ENCODE measurements at regions not wholly inside any gene's neighbourhood (a gene's known extent, or its start where the extent isn't known, plus 50 kb on each side); places are given as distances from the start of the nearest gene placed in this dataset.

DNA sequence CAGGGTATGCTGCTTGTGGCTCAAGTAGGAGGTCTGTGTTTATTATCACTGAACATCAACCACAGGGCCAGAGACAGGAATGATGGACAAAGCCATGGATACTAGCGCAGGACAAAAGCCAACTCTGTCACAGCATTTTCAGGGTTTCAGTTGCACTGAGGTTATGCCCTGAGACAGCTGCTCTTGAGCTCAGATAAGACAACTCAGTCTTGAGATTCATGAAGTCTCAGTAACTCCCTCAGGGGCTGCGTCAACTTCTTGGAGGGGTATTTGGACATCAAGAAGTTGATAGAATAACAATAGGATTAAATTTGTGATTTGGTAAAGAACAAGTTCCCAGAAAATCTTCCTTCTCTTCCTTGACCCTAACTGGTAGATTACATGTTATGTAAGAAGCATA, 287.0 kb upstream of the SLC14A2 start:
- FAIRE-seq (no peak), DNase-seq (ENCODE audit: insufficient read length, low spot score) (no peak)
- TF ChIP-seq, protein P1, sequence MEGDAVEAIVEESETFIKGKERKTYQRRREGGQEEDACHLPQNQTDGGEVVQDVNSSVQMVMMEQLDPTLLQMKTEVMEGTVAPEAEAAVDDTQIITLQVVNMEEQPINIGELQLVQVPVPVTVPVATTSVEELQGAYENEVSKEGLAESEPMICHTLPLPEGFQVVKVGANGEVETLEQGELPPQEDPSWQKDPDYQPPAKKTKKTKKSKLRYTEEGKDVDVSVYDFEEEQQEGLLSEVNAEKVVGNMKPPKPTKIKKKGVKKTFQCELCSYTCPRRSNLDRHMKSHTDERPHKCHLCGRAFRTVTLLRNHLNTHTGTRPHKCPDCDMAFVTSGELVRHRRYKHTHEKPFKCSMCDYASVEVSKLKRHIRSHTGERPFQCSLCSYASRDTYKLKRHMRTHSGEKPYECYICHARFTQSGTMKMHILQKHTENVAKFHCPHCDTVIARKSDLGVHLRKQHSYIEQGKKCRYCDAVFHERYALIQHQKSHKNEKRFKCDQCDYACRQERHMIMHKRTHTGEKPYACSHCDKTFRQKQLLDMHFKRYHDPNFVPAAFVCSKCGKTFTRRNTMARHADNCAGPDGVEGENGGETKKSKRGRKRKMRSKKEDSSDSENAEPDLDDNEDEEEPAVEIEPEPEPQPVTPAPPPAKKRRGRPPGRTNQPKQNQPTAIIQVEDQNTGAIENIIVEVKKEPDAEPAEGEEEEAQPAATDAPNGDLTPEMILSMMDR (IDR thresholded peaks at IDR 0.05; ENCODE audit: insufficient read depth, missing control alignments): no peak

DNA sequence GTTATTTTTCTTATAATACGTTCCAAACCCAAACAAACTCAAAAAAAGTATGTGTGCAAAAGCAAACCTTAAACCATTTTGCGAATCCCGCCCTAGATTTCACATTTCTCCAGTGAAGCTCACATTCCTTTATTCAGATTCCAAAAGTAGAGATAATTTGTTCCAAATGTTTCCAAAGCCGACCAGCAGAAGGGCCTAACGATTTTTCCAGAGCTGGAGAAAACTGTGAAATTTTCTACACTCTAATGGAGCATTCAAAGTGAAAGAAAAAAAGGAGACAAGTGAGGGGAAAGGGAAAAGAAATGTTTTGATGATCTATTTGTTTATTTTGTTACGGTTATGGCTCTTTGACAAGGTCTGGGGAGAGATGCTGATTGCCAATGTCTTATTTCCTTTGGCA, 286.5 kb upstream of the SLC14A2 start:
- FAIRE-seq: no peak

DNA sequence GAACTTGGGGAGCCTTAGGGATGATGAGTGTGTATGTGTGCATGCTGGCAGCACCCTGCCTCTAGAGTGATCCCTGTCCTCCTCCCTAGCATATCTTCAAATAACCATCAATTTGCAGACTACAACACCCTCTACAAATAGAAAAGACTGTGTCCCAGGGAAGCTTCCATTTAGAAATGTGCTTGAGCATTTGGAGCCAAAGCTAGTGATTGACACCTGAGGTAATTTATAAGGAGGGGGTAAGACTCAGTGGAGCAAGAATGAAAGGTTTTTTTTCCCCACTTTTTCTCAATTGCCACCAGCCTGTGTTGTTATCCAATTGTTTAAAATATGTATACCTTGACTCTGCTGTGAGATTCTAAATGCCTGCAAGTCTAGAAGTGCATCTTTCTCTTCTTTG, 286.0 kb upstream of the SLC14A2 start:
- FAIRE-seq: no peak
- TF ChIP-seq, protein P1 (IDR thresholded peaks at IDR 0.05; ENCODE audit: insufficient read depth, missing control alignments): no peak

More for the DNA sequence above, 286.5 kb upstream of the SLC14A2 start:
- no peak for DNase-seq (ENCODE audit: insufficient read length, low spot score)
- TF ChIP-seq, protein P1 (IDR thresholded peaks at IDR 0.05; ENCODE audit: insufficient read depth, missing control alignments): no peak

DNA sequence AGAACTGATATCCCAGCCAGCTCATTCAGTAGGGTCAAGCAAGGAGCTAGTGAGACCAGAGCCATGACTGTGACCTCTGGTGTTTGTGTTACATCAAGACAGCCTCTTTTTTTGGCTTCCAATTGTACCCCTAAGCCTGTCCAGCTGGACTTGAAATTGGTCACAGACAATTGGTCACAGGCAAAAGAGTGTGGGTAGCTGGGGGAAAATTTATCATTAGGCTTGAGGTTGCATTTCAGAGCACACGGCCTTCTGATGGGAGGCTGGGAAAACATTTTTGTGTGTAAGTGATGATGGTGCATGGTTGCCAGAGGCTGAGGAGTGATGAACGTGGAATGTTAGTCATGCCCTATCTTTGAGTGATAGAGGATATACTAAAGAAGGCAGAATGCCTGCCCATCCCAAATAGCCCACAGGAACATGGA, 285.1 kb upstream of the SLC14A2 start:
- TF ChIP-seq, protein P1 (IDR thresholded peaks at IDR 0.05; ENCODE audit: insufficient read depth, missing control alignments): no peak
- DNase-seq (ENCODE audit: insufficient read length, low spot score) (no peak), FAIRE-seq (no peak)

More for the DNA sequence above, 286.0 kb upstream of the SLC14A2 start:
- DNase-seq (ENCODE audit: insufficient read length, low spot score): no peak

DNA sequence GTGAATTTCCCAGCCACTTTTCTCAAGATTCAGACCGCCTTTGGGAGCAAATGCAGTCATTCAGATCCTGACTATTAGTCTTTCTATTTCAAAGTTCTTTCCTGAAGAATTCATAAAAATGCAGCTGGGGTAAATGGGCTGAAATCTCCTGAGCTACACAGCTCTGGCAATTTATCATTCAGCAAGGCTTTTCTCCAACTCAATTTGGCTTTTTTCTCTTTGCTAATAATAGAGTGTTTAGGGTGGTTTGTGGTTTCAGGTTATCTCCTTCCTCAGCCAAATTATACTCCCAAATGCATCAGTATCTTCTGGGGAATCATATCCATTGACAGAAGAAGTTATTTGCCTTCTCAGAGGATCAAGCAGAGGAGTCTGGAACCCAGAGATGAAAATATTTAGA, 282.4 kb upstream of the SLC14A2 start:
- TF ChIP-seq, protein P1 (IDR thresholded peaks at IDR 0.05; ENCODE audit: insufficient read depth, missing control alignments): no peak
- no peak for FAIRE-seq
- DNase-seq (ENCODE audit: insufficient read length, low spot score): no peak

DNA sequence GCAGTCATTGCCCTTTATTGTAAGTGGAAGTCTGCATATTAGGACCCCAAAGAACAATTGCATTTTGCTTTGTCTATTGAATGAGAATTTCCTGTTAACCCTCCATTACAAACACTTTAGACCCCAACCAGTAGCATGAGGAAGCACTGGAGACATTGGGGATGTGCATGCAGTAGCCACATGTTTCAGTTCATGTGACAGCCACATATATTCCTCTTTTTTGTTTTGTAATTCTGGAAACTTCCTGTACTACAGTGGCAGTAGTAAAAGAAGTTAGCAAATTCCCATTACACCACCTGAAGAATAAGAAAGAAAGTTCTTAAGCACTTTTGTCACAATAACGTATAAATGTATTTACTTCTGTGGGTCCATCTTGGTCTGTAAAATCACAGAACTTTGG, 281.1 kb upstream of the SLC14A2 start:
- no peak for DNase-seq (ENCODE audit: insufficient read length, low spot score)
- FAIRE-seq: no peak
- TF ChIP-seq, protein P1 (IDR thresholded peaks at IDR 0.05; ENCODE audit: insufficient read depth, missing control alignments): no peak

DNA sequence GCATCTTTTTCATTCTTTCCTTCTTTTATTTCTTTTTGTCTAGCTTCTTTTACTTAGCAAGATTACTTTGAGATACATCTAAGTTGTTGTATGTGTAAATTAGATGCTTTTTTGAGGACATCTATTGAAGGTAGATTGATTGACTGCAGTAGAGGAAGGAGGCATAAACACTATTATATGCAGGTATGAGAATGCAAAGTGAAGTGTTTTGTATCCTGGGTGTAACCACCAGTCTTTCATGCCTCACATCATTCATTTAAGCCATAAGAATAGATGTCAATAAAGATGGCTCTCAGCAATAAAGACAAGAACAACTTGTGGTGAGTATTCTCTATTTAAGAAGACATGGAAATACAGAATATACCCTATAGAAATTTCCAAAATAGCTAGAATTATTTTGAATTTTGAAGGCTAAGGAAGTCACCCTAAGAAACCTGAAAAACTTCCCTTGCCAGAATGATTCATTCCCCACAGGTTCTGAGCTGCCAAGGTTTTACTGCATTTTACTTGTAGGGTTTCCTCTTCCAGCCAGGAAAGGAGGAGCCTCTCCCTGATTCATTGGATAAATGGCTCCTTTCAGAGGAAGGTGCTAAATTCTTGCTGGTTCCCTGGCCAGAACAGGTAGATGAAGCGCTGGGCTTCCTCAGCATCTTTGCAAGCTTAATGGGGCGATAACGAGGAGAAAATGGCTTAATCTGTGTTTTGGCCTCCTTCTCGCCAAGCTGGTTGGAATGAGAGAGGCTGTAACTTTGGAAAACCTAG, 279.8 kb upstream of the SLC14A2 start:
- no peak for FAIRE-seq
- no peak for DNase-seq (ENCODE audit: insufficient read length, low spot score)
- TF ChIP-seq, protein P1 (IDR thresholded peaks at IDR 0.05; ENCODE audit: insufficient read depth, missing control alignments): no peak
